HFF-Myc (cell line): ENCODE measurements at regions not wholly inside any gene's neighbourhood (a gene's known extent, or its start where the extent isn't known, plus 50 kb on each side); places are given as distances from the start of the nearest gene placed in this dataset.

ENCODE experiments used
- DNase-seq: peaks from one replicate; pipeline ENCODE4 v3.0.0-alpha.2; 2011; ENCODE audit warnings: low read depth; ENCODE audit errors: extremely low read depth
- H3K4me3 ChIP-seq: replicated peaks from 2 replicates; pipeline ENCODE4 v1.5.1; 2011; ENCODE audit warnings: low read depth, mild to moderate bottlenecking, control low read depth, low read length
- CTCF ChIP-seq: IDR thresholded peaks from 2 replicates; pipeline ENCODE4 v1.5.1; 2012; ENCODE audit warnings: mild to moderate bottlenecking, low read depth, low read length, control low read depth; ENCODE audit errors: missing control alignments

GRCh38 chr16:85557971-85558657 lies 55.0 kb upstream of the GSE1 start:
- TF ChIP-seq CTCF, result no peak
- DNase-seq, result no peak
- peak overlapping the region; percentile 66 for H3K4me3 ChIP-seq

- DNase-seq, result no peak
- H3K4me3 ChIP-seq, result no peak overlapping the region
- no peak for TF ChIP-seq CTCF
Measured at GRCh38 chr16:85560932-85561247, 52.2 kb upstream of the GSE1 start.

- no peak for TF ChIP-seq CTCF
- H3K4me3 ChIP-seq, result no peak overlapping the region
- no peak for DNase-seq
Measured at GRCh38 chr16:85561248-85562092, 51.7 kb upstream of the GSE1 start.

- no peak overlapping the region for H3K4me3 ChIP-seq
- DNase-seq, result no peak
Measured at GRCh38 chr16:85562093-85562786, 50.9 kb upstream of the GSE1 start.

GRCh38 chr16:85563034-85563433 lies 50.1 kb upstream of the GSE1 start:
- TF ChIP-seq CTCF, result no peak
- no peak overlapping the region for H3K4me3 ChIP-seq
- no peak for DNase-seq

More at GRCh38 chr16:85562093-85562786, 50.9 kb upstream of the GSE1 start:
- no peak for TF ChIP-seq CTCF
